ENCODE measurements at regions not wholly inside any gene's neighbourhood (a gene's known extent, or its start where the extent isn't known, plus 50 kb on each side); places are given as distances from the start of the nearest gene placed in this dataset.

DNA sequence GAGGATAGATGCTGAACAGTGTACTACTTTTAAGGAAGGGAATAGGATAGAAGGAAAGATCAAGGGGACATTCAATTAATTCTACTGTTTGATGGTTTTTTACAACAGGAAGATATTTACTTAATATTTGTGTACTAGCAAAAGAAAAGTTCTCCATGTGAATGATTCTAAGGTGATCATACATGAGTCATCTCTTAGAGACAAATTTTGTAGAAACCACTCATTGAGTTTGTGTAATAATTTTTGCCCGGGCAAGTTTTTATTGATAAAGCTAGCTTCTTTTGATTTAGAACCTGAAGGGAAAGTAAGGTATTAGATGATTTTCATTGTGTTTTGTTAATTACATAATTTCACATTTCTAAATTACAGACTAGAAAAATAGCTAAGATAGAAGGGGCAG, 172.8 kb upstream of the PSMD7 start:
- H3K9me3 ChIP-seq (ENCODE audit: control insufficient read depth, insufficient read depth, low read depth, low read length): no peaks in the 10 kb centered on the region
- H2AFZ ChIP-seq (ENCODE audit: low read length): no peak overlapping the region
- TF ChIP-seq, protein P1, sequence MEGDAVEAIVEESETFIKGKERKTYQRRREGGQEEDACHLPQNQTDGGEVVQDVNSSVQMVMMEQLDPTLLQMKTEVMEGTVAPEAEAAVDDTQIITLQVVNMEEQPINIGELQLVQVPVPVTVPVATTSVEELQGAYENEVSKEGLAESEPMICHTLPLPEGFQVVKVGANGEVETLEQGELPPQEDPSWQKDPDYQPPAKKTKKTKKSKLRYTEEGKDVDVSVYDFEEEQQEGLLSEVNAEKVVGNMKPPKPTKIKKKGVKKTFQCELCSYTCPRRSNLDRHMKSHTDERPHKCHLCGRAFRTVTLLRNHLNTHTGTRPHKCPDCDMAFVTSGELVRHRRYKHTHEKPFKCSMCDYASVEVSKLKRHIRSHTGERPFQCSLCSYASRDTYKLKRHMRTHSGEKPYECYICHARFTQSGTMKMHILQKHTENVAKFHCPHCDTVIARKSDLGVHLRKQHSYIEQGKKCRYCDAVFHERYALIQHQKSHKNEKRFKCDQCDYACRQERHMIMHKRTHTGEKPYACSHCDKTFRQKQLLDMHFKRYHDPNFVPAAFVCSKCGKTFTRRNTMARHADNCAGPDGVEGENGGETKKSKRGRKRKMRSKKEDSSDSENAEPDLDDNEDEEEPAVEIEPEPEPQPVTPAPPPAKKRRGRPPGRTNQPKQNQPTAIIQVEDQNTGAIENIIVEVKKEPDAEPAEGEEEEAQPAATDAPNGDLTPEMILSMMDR (conservative IDR thresholded peaks at IDR 0.05 in 1 of 2, IDR thresholded peaks at IDR 0.05 in 1 of 2; ENCODE audit: low read depth in 1 of 2, low read length in 2 of 2): no peak
- TF ChIP-seq EZH2 (IDR thresholded peaks at IDR 0.05; ENCODE audit: low read length, missing control alignments): no peak
- no peaks in the 10 kb centered on the region for H3K27me3 ChIP-seq (ENCODE audit: control insufficient read depth, insufficient read depth, low read length)
- H3K4me2 ChIP-seq (ENCODE audit: extremely low read depth, insufficient read depth, low read length): no peak overlapping the region
- no peaks in the 10 kb centered on the region for H3K36me3 ChIP-seq (ENCODE audit: control insufficient read depth, insufficient read depth, low read length)
- H3K27ac ChIP-seq (ENCODE audit: insufficient read depth, low read length): no peak overlapping the region
- no peaks in the 10 kb centered on the region for H4K20me1 ChIP-seq (ENCODE audit: control insufficient read depth, extremely low read depth, insufficient read depth, low read length)
- H3K4me1 ChIP-seq (ENCODE audit: control insufficient read depth, extremely low read depth, insufficient read depth, low read length): no peaks in the 10 kb centered on the region
- no peaks in the 10 kb centered on the region for H3K79me2 ChIP-seq (ENCODE audit: control insufficient read depth, insufficient read depth, low read length)
- H3K4me3 ChIP-seq (replicated peaks in 1 of 4; ENCODE audit: control extremely low read depth in 1 of 4, insufficient read depth in 1 of 4, low read depth in 3 of 4, low read length in 4 of 4): no peak overlapping the region
- no peak overlapping the region for H3K9ac ChIP-seq (ENCODE audit: insufficient read depth, low read length)
- no peak for DNase-seq (ENCODE audit: low read depth in 2 of 2)

DNA sequence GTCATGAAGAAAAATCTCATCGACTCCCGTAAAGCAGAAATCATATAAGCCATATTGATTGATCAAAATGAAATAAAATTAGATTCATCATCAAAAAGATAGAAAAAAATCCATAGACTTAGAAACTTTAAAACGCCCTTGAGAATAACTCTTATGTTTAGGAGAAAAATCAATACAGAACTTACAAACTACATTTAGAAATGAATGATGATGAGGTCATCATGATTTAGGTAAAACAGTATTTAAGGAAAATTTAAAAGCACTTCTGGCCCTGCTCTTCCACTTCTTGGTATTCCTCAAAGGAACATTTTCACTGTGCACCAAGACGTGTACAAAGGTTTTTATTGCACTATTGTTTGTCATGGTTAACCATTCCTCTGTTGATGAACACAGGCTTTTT, 173.4 kb upstream of the PSMD7 start:
- H3K4me2 ChIP-seq (ENCODE audit: extremely low read depth, insufficient read depth, low read length): no peak overlapping the region
- H3K4me1 ChIP-seq (ENCODE audit: control insufficient read depth, extremely low read depth, insufficient read depth, low read length): no peaks in the 10 kb centered on the region
- no peaks in the 10 kb centered on the region for H3K27me3 ChIP-seq (ENCODE audit: control insufficient read depth, insufficient read depth, low read length)
- no peak overlapping the region for H2AFZ ChIP-seq (ENCODE audit: low read length)
- no peaks in the 10 kb centered on the region for H3K9me3 ChIP-seq (ENCODE audit: control insufficient read depth, insufficient read depth, low read depth, low read length)
- no peak for DNase-seq (ENCODE audit: low read depth in 2 of 2)
- H3K9ac ChIP-seq (ENCODE audit: insufficient read depth, low read length): no peak overlapping the region
- H3K27ac ChIP-seq (ENCODE audit: insufficient read depth, low read length): no peak overlapping the region
- H4K20me1 ChIP-seq (ENCODE audit: control insufficient read depth, extremely low read depth, insufficient read depth, low read length): no peaks in the 10 kb centered on the region
- H3K4me3 ChIP-seq (replicated peaks in 1 of 4; ENCODE audit: control extremely low read depth in 1 of 4, insufficient read depth in 1 of 4, low read depth in 3 of 4, low read length in 4 of 4): no peak overlapping the region
- TF ChIP-seq EZH2 (IDR thresholded peaks at IDR 0.05; ENCODE audit: low read length, missing control alignments): no peak
- TF ChIP-seq, protein P1 (conservative IDR thresholded peaks at IDR 0.05 in 1 of 2, IDR thresholded peaks at IDR 0.05 in 1 of 2; ENCODE audit: low read depth in 1 of 2, low read length in 2 of 2): no peak
- no peaks in the 10 kb centered on the region for H3K79me2 ChIP-seq (ENCODE audit: control insufficient read depth, insufficient read depth, low read length)
- H3K36me3 ChIP-seq (ENCODE audit: control insufficient read depth, insufficient read depth, low read length): no peaks in the 10 kb centered on the region

DNA sequence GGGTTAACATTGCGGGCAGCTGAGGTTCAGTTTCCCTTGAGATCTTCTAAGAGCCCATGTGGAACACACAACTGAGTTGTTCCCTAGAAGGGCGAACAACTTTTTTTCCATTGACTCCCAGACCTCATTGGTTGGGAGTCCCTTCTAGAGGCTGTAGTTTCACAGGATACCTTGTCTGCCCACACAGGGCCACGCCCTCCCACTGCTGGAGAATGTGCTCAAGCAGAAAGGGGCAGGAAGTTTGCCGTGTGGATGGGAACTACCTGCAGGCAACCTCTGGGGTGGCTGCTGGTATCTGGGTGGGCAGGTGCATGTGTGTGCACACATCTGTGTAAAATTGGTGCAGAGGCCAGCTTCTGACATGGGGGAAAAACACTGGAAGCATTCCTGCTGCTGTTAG, 178.8 kb upstream of the PSMD7 start:
- no peak overlapping the region for H3K4me3 ChIP-seq (replicated peaks in 1 of 4; ENCODE audit: control extremely low read depth in 1 of 4, insufficient read depth in 1 of 4, low read depth in 3 of 4, low read length in 4 of 4)
- H3K4me1 ChIP-seq (ENCODE audit: control insufficient read depth, extremely low read depth, insufficient read depth, low read length): no peaks in the 10 kb centered on the region
- H3K4me2 ChIP-seq (ENCODE audit: extremely low read depth, insufficient read depth, low read length): no peak overlapping the region
- H3K27me3 ChIP-seq (ENCODE audit: control insufficient read depth, insufficient read depth, low read length): no peaks in the 10 kb centered on the region
- TF ChIP-seq, protein P1 (conservative IDR thresholded peaks at IDR 0.05 in 1 of 2, IDR thresholded peaks at IDR 0.05 in 1 of 2; ENCODE audit: low read depth in 1 of 2, low read length in 2 of 2): no peak
- TF ChIP-seq EZH2 (IDR thresholded peaks at IDR 0.05; ENCODE audit: low read length, missing control alignments): no peak
- H3K27ac ChIP-seq (ENCODE audit: insufficient read depth, low read length): no peak overlapping the region
- no peak overlapping the region for H2AFZ ChIP-seq (ENCODE audit: low read length)
- no peaks in the 10 kb centered on the region for H3K79me2 ChIP-seq (ENCODE audit: control insufficient read depth, insufficient read depth, low read length)
- DNase-seq (ENCODE audit: low read depth in 2 of 2): no peak
- H3K36me3 ChIP-seq (ENCODE audit: control insufficient read depth, insufficient read depth, low read length): no peaks in the 10 kb centered on the region
- H3K9me3 ChIP-seq (ENCODE audit: control insufficient read depth, insufficient read depth, low read depth, low read length): no peaks in the 10 kb centered on the region
- H3K9ac ChIP-seq (ENCODE audit: insufficient read depth, low read length): no peak overlapping the region
- H4K20me1 ChIP-seq (ENCODE audit: control insufficient read depth, extremely low read depth, insufficient read depth, low read length): no peaks in the 10 kb centered on the region

Measured in fibroblast of lung (primary cell).